Stomach (tissue), 8 donors: ENCODE measurements at regions not wholly inside any gene's neighbourhood (a gene's known extent, or its start where the extent isn't known, plus 50 kb on each side); places are given as distances from the start of the nearest gene placed in this dataset.

ENCODE experiments used
- DNase-seq, 2 donors: peaks; one replicate each; pipeline versions ENCODE4 v3.0.0 to v3.0.0-alpha.2; 2013 to 2019
- H3K27ac ChIP-seq, 5 donors: fragments of 200-600 bp in 4 of 5; sonication (generic) in 4 of 5; one replicate each; pipeline ENCODE4 v1.5.1; 2013 to 2019; ENCODE audit warnings: mild to moderate bottlenecking in 1 of 5, moderate library complexity in 1 of 5
- H3K27me3 ChIP-seq, 3 donors: fragments of 200-600 bp; sonication (generic); one replicate each; pipeline ENCODE4 v1.5.1; 2017 to 2019; ENCODE audit warnings: mixed run types in 1 of 3
- H3K36me3 ChIP-seq, 4 donors: fragments of 200-600 bp; sonication (generic); 1 replicate in 3 of 4; 2 replicates in 1 of 4; pipeline ENCODE4 v1.5.1; 2016 to 2019
- H3K4me1 ChIP-seq, 4 donors: fragments of 200-600 bp; sonication (generic); one replicate each; pipeline ENCODE4 v1.5.1; 2016 to 2019
- H3K4me3 ChIP-seq, 4 donors: fragments of 200-600 bp; sonication (generic) in 3 of 4; one replicate each; pipeline ENCODE4 v1.5.1; 2016 to 2019; ENCODE audit warnings: mild to moderate bottlenecking in 1 of 4
- H3K9me3 ChIP-seq, 4 donors: fragments of 200-600 bp; sonication (generic); one replicate each; pipeline ENCODE4 v1.5.1; 2016 to 2019
- CTCF ChIP-seq, 7 experiments: fragments of 450-650 bp in 4 of 7; fragments of 200-600 bp in 3 of 7; sonication (generic) in 3 of 7; IDR thresholded peaks; one replicate each; pipeline ENCODE4 v1.5.1; 2016 to 2019; ENCODE audit warnings: antibody characterized with exemption in 7 of 7, control low read depth in 2 of 7, mild to moderate bottlenecking in 1 of 7
- EP300 ChIP-seq: sonication (generic); formaldehyde crosslinking; IDR thresholded peaks from one replicate; pipeline ENCODE4 v1.6.1; 2017; ENCODE audit warnings: antibody characterized with exemption
- POLR2A ChIP-seq, 4 donors: fragments of 450-650 bp; IDR thresholded peaks; one replicate each; pipeline ENCODE4 v1.6.1; 2016; ENCODE audit warnings: antibody characterized with exemption in 4 of 4, control low read depth in 2 of 4, mild to moderate bottlenecking in 1 of 4, moderate library complexity in 1 of 4
- POLR2AphosphoS5 ChIP-seq, 3 donors: sonication (generic); formaldehyde crosslinking; IDR thresholded peaks; one replicate each; pipeline ENCODE4 v1.6.1; 2016; ENCODE audit warnings: antibody characterized with exemption in 3 of 3
- WGBS, 5 donors: extraction: QIAGEN DNeasy Blood & Tissue Kit in 3 of 5; methylation state at CpG; one replicate each; pipeline versions ENCODE4 v1.1.5 to v1.1.7; 2013 to 2018; 5-methylcytosine and 5-hydroxymethylcytosine counted together
- intact Hi-C: fragments of 100-400 bp; cut with DNase I; formaldehyde crosslinking; loops from one replicate; pipeline ENCODE4 v1.15.1; 2023; ENCODE audit warnings: low total_unique reads
- donor health status: healthy with polysubstance abuse.
- donor health status: Bipolar disorder and iron deficiency.
- donor health status: healthy.

- Histone ChIP-seq H3K4me3 (no peak overlapping the region), H3K36me3 (no peaks in the 10 kb centered on the region), H3K27ac (no peak overlapping the region), H3K9me3 (no peaks in the 10 kb centered on the region), H3K4me1 (no peaks in the 10 kb centered on the region), H3K27me3 (no peaks in the 10 kb centered on the region)
- no peak for DNase-seq
- intact Hi-C loops = no loop called here
- WGBS, 5 donors = 67 to 69% (median 69%) methylated on average over 10 of the region's 10 CpGs
- TF ChIP-seq POLR2AphosphoS5 (IDR thresholded peaks at IDR 0.05) (no peak), POLR2A (IDR thresholded peaks at IDR 0.05) (no peak), CTCF (IDR thresholded peaks at IDR 0.05) (no peak), EP300 (no peak)
Observed at GRCh38 chr2:58767828-58768714, 526.9 kb upstream of the FANCL start.

- no peak overlapping the region for H3K27ac ChIP-seq
- peak in 1 of 2 donors; percentile 10 for DNase-seq
- no peaks in the 10 kb centered on the region for H3K27me3 ChIP-seq
- WGBS, 5 donors = 56 to 69% (median 62%) methylated on average over 4 of the region's 4 CpGs
- H3K9me3 ChIP-seq = no peaks in the 10 kb centered on the region
- intact Hi-C loops = no loop called here
- no peak for TF ChIP-seq POLR2AphosphoS5 (IDR thresholded peaks at IDR 0.05)
- no peaks in the 10 kb centered on the region for H3K36me3 ChIP-seq
- no peak overlapping the region for H3K4me3 ChIP-seq
- no peaks in the 10 kb centered on the region for H3K4me1 ChIP-seq
Observed at GRCh38 chr2:58764338-58765104, 523.4 kb upstream of the FANCL start.

- intact Hi-C loops = no loop called here
- TF ChIP-seq CTCF (IDR thresholded peaks at IDR 0.05) (peak in 4 of 7 experiments; percentile 18 to 30 (median 24)), POLR2AphosphoS5 (IDR thresholded peaks at IDR 0.05) (no peak)
- Histone ChIP-seq H3K9me3 (no peaks in the 10 kb centered on the region), H3K36me3 (no peaks in the 10 kb centered on the region), H3K27ac (no peak overlapping the region), H3K27me3 (no peaks in the 10 kb centered on the region), H3K4me3 (no peak overlapping the region), H3K4me1 (no peaks in the 10 kb centered on the region)
- WGBS, 5 donors = 13 to 20% (median 18%) methylated on average over 5 of the region's 5 CpGs
- DNase-seq = peak; percentile 26 to 81
Observed at GRCh38 chr2:58762176-58762781, 521.2 kb upstream of the FANCL start.

GRCh38 chr2:58757971-58758370, 516.8 kb upstream of the FANCL start:
- Histone ChIP-seq H3K9me3 (no peaks in the 10 kb centered on the region), H3K36me3 (no peaks in the 10 kb centered on the region), H3K27ac (no peak overlapping the region), H3K27me3 (no peaks in the 10 kb centered on the region), H3K4me3 (no peak overlapping the region), H3K4me1 (peaks cover 0 to 7% (median 2%) of the 10 kb centered on the region in 4 donors)
- no peak for DNase-seq
- intact Hi-C loops = no loop called here
- no peak for TF ChIP-seq POLR2AphosphoS5 (IDR thresholded peaks at IDR 0.05)
- TF ChIP-seq CTCF (IDR thresholded peaks at IDR 0.05) = no peak
- TF ChIP-seq EP300 = no peak
- no peak for TF ChIP-seq POLR2A (IDR thresholded peaks at IDR 0.05)
- 61 to 82% (median 76%) methylated on average over 6 of the region's 6 CpGs for WGBS, 5 donors
